Keratinocyte (primary cell): ENCODE measurements at regions not wholly inside any gene's neighbourhood (a gene's known extent, or its start where the extent isn't known, plus 50 kb on each side); places are given as distances from the start of the nearest gene placed in this dataset.

Experiments
- EZH2 ChIP-seq: IDR thresholded peaks from one replicate; pipeline ENCODE4 v1.6.1; 2012; ENCODE audit warnings: inconsistent platforms, mild to moderate bottlenecking, low read length, moderate library complexity
- TF ChIP-seq, protein P1 (sequence below), 3 experiments: IDR thresholded peaks in 1 of 3; conservative IDR thresholded peaks in 1 of 3; optimal IDR thresholded peaks in 1 of 3; 2 replicates in 2 of 3; 3 replicates in 1 of 3; pipeline versions ENCODE3 to v1.5.1; 2011; ENCODE audit warnings: low read length in 3 of 3, mild to moderate bottlenecking in 3 of 3, moderate library complexity in 2 of 3, control low read depth in 1 of 3, inconsistent platforms in 1 of 3; ENCODE audit not compliant: insufficient read depth in 2 of 3; ENCODE audit errors: extremely low read depth in 1 of 3

DNA sequence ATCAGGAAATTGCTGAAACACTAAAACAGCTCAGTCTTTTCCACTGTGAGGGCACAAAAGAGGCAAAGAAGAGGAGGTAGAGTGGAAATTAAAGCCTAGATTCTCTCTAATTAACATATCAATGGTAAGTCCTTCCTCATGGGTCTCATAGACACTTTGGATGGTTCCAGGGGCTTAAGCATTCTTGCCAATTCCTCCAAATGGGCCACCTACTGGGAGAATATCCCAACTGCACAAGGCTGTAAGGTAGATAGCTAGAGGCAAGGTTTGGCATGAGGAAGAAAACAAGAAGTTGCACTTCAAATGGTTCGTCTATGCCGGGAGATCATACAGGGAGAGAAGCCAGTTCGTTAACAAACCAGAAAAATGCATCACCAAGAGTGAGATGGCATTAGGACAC is 107.6 kb upstream of the KHDRBS2 start:
- TF ChIP-seq, protein P1, sequence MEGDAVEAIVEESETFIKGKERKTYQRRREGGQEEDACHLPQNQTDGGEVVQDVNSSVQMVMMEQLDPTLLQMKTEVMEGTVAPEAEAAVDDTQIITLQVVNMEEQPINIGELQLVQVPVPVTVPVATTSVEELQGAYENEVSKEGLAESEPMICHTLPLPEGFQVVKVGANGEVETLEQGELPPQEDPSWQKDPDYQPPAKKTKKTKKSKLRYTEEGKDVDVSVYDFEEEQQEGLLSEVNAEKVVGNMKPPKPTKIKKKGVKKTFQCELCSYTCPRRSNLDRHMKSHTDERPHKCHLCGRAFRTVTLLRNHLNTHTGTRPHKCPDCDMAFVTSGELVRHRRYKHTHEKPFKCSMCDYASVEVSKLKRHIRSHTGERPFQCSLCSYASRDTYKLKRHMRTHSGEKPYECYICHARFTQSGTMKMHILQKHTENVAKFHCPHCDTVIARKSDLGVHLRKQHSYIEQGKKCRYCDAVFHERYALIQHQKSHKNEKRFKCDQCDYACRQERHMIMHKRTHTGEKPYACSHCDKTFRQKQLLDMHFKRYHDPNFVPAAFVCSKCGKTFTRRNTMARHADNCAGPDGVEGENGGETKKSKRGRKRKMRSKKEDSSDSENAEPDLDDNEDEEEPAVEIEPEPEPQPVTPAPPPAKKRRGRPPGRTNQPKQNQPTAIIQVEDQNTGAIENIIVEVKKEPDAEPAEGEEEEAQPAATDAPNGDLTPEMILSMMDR (optimal IDR thresholded peaks at IDR 0.05 in 1 of 3, IDR thresholded peaks at IDR 0.05 in 1 of 3, conservative IDR thresholded peaks at IDR 0.05 in 1 of 3; ENCODE audit: extremely low read depth in 1 of 3, insufficient read depth in 2 of 3, low read length in 3 of 3), result no peak
- no peak for TF ChIP-seq EZH2
